ENCODE measurements at regions not wholly inside any gene's neighbourhood (a gene's known extent, or its start where the extent isn't known, plus 50 kb on each side); places are given as distances from the start of the nearest gene placed in this dataset.

DNA sequence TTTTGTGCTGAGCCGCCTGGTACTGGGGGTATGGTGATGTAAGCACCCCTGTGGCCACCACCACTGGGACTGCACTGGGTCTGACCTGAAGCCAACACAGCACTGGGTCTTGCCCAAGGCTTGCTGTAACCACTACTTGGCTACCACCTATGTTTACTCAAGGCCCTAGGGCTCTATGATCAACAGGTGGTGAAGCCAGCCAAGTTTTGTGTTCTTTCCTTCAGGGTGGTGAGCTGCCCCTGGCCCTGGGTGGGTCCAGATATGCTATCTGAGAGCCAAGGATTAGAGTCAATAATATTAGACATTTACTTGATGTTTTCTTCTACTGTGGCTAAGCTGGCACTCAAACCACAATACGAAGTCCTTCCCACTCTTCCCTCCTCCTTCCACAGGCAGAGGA, 55.1 kb upstream of the PAGE4 start:
- no peak for DNase-seq

DNA sequence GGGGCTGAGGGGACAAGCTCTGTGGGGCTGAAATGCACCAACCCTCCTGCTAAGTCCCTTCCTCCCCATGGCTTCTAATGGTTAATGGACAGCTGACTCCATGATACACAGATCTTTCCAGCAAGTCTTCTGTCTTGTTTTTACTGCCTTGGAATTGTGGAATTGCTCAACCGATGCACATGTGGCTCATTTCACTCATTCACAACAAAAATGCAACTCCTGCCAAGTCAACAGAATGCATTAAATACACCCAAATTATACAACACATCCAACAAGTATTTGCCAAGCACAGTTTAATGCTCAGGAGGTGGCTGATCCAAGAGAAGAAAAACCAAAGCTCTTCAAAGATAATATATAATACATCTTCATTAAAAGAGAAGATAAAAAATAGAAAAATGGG, 61.9 kb upstream of the PAGE4 start:
- DNase-seq: no peak

DNA sequence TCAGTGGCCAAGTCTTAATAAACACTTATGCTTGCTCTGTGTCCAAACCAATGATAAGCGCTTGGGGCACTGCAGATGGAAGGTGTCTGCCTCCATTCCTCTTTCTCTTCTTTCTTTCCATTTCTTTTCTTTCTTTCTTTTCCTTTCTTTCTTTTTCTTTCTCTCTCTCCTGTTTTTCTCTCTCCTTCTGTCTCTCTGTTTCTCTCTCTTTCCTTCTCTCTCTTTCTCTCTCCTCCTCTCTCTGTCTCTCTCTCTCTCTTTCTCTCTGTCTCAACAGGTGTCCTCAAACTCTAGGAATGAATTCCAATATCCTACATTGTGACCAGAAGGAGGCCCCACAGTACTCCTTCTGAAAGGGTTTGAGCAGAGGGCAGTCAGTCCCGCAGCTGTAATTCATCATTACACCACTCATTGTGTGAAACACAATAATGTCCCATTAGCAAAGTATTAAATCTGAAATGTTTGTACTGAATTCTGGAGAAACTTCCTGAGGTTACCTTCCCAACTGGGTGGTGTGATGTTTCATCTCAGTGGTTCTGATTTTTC, 66.5 kb upstream of the PAGE1 start:
- no peak for DNase-seq

DNA sequence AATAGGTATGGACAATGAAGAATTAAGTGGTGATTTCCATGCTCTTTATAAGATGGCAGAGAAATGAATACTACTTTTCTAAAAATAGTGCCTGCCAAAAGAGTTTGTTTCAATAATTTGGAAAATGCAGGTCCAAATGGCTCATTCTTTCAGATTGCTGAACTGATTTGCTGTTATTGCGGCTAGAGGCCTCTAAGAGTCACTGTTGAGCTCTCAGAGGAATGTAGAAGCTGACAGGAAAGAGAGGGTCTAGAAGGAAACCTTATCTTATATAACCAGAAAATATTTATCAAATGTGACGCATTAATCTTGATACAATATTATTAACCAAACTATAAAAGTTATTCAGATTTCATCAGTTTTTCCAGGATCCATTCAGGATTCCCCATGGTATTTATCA, 65.7 kb upstream of the PAGE1 start:
- DNase-seq: peak; percentile 52

DNA sequence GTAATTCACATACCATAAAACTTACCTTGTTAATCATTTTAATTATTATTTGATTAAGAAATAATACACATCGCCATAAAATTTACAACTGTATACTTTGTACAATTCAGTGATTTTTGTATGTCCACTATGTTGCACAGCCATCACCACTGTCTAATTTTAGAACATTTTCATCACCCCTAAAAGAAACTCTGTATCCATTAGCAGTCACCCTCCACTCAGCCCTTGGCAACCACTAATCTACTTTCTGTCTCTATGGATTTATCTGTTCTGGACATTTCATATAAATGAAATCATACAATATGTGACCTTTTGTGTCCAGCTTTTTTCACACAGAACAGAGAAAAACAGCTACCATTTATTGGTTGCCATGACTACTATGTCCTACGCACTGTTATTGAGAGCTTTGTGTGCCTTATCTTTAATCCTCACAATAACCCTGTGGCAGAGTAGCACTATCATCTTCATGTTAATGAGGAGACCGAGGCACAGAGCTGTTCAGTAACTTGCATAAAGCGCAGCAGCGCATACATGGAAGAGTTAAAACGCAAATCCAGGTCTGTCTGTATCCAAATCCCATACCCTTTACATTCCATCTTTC, 64.6 kb upstream of the PAGE1 start:
- no peak for DNase-seq

DNA sequence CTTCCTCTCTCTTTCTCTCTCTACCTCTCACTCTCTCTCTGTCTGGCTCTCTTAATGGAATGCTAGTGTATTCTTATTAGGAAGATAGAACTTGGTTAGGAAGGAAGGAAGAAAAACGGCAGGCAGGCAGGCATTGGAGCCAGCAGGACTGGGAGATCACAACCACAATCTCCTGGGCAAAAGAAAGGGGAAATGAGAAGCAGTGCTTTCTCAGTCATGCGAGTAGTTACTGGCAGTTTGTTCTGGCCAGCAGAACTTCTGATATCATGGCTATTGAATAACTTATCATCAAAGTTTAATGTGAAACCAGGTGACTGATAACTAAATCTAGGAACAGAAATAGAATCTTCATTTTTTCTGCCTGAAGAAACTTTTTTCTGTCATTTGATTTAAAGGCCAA, 60.9 kb upstream of the PAGE1 start:
- no peak for DNase-seq

DNA sequence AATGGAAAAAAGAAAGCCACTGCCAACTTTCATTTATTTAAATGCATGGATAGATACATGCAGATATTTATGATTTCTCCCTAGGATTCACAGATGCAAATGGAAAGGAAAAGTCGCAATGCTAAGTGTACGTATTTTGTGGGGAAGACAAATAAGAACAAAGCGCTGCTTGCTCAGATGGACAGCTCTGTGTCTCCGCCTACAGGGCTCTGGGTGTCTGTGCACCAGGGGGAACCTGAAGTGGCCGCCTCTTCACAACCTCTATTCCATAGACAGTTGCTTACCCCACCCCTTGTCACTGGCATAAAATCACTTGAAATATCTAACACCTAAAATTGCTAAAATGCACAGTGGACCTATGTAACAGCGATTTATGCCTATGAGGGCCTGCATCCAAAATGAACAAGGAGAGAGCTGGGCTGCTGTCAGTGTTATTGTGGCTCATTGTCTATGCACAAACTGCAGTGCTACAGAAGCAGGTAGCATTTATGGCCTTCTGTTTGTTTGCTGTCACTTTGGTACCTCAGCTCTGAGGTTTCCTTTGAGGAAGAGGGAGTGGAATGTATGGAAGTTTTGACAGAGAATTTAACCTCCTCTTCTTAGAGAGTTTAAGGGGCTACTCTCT, 58.6 kb upstream of the PAGE1 start:
- peak; percentile 77 for DNase-seq

DNA sequence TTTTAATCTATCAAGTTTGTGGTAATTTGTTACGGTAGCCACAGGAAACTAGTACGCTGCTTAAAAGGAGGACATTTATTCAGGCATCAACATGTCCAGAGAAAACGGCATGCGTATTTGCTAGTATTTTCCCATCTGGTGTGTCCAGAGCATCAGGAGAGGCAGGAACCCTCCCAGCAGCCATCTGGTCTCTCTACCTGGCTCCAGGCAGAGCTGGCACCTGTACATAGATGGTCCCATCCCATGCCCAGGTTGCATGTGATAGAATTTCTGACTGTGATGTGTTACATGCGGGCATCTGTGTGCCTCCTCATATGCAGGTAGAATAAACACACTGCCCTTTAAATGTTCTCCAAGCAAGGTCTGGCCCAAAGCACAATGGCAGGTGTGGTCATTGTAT, 57.9 kb upstream of the PAGE1 start:
- no peak for DNase-seq

DNA sequence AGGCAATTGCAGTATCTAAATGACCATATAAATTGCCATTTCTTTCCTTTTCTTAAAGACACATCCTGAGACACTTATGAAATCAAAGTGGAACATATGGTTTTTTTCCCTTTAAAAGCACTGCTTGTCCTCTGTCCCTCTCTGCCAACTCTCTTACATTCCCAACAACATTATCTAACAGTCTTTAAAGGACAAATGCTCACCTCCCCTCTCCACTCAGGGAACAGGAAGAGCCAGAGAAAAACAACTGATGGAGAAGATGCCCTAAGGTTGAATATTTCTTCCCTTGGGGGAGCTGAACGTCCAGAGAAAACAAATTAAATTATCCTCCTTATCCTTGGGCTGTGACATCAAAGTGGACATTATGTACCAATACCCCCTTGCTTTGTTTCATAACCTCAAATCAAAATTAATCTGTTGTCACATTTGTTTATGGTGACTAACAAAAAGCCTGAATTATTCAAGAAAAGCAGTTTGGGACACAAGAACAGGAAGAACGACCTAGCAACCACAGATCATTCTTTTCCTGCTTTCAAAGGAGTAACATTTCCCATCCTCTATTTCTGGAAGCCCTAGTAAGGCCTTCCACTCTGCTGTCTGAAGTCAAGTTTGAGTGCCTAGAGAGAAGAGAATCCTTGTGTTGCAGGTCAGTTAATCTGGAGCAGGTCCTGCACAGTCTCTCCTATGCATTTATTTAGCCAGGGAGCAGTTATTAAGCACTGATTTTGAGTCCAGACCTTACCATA, 52.6 kb upstream of the PAGE1 start:
- no peak for DNase-seq

DNA sequence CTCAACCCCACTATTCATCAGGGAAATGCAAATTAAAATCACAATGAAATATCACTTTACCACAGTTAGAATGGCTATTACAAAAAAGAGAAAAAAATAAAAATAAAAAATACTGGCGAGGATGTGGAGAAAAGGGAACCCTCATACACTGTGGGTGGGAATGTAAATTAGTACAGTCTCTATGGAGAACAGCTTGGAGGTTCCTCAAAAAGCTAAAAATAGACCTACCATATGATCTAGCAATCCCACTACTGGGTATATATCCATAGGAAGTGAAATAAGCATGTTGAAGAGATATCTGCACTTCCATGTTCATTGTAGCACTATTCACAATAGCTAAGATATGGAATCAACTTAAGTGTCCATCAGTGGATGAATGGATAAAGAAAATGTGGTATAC, 50.5 kb upstream of the PAGE1 start:
- DNase-seq: no peak
